ENCODE measurements at regions not wholly inside any gene's neighbourhood (a gene's known extent, or its start where the extent isn't known, plus 50 kb on each side); places are given as distances from the start of the nearest gene placed in this dataset.

GRCh38 chr10:24010436-24010970, 198.4 kb upstream of the KIAA1217 start:
- no peaks in the 10 kb centered on the region for H3K36me3 ChIP-seq (ENCODE audit: insufficient read depth, low read length)
- H3K9me3 Mint-ChIP-seq (ENCODE audit: unreplicated experiment), result no peaks in the 10 kb centered on the region
- no peak for FAIRE-seq

GRCh38 chr10:24012249-24012803, 196.6 kb upstream of the KIAA1217 start:
- DNase-seq (ENCODE audit: low read depth) (no peak), FAIRE-seq (no peak)
- Mint-ChIP-seq H3K4me1 (ENCODE audit: low read depth, unreplicated experiment) (peaks cover 21% of the 10 kb centered on the region), H3K27ac (ENCODE audit: unreplicated experiment) (no peak overlapping the region), H3K27me3 (ENCODE audit: low read depth, unreplicated experiment) (no peaks in the 10 kb centered on the region), H3K9me3 (ENCODE audit: unreplicated experiment) (no peaks in the 10 kb centered on the region), H3K4me3 (ENCODE audit: unreplicated experiment) (no peak overlapping the region), H3K36me3 (ENCODE audit: low read depth, unreplicated experiment) (no peaks in the 10 kb centered on the region)
- no peak overlapping the region for H3K9ac ChIP-seq (ENCODE audit: low read length)
- H4K20me1 ChIP-seq (ENCODE audit: insufficient read depth, low read length), result no peaks in the 10 kb centered on the region
- peaks cover 23% of the 10 kb centered on the region for H3K4me1 ChIP-seq (ENCODE audit: insufficient read depth, low read length)
- no peaks in the 10 kb centered on the region for H3K36me3 ChIP-seq (ENCODE audit: insufficient read depth, low read length)
- H2AFZ ChIP-seq (ENCODE audit: low read depth, low read length), result no peak overlapping the region
- no peak overlapping the region for H3K4me3 ChIP-seq (ENCODE audit: insufficient read depth, low read depth, low read length)
- H3K27me3 ChIP-seq (ENCODE audit: insufficient read depth, low read length), result no peaks in the 10 kb centered on the region
- H3K27ac ChIP-seq (ENCODE audit: low read depth, low read length), result no peak overlapping the region
- no peaks in the 10 kb centered on the region for H3K9me3 ChIP-seq (ENCODE audit: insufficient read depth, low read depth, low read length)
- no peak for TF ChIP-seq EZH2 (IDR thresholded peaks at IDR 0.05; ENCODE audit: insufficient read depth, low read length)
- TF ChIP-seq CTCF (IDR thresholded peaks at IDR 0.05; ENCODE audit: insufficient read depth, low read depth, low read length), result no peak
- no peak overlapping the region for H3K4me2 ChIP-seq (ENCODE audit: low read length)
- no peaks in the 10 kb centered on the region for H3K79me2 ChIP-seq (ENCODE audit: insufficient read depth, low read length)

More at GRCh38 chr10:24010436-24010970, 198.4 kb upstream of the KIAA1217 start:
- no peak for DNase-seq (ENCODE audit: low read depth)
- no peak overlapping the region for H3K4me3 ChIP-seq (ENCODE audit: insufficient read depth, low read depth, low read length)
- H2AFZ ChIP-seq (ENCODE audit: low read depth, low read length), result no peak overlapping the region
- no peaks in the 10 kb centered on the region for H3K27me3 Mint-ChIP-seq (ENCODE audit: low read depth, unreplicated experiment)
- H3K9me3 ChIP-seq (ENCODE audit: insufficient read depth, low read depth, low read length), result no peaks in the 10 kb centered on the region
- H3K9ac ChIP-seq (ENCODE audit: low read length), result no peak overlapping the region
- H3K27ac ChIP-seq (ENCODE audit: low read depth, low read length), result no peak overlapping the region
- H3K4me2 ChIP-seq (ENCODE audit: low read length), result no peak overlapping the region
- no peak overlapping the region for H3K4me3 Mint-ChIP-seq (ENCODE audit: unreplicated experiment)
- H3K36me3 Mint-ChIP-seq (ENCODE audit: low read depth, unreplicated experiment), result no peaks in the 10 kb centered on the region
- H3K79me2 ChIP-seq (ENCODE audit: insufficient read depth, low read length), result no peaks in the 10 kb centered on the region
- H3K27ac Mint-ChIP-seq (ENCODE audit: unreplicated experiment), result no peak overlapping the region
- no peaks in the 10 kb centered on the region for H4K20me1 ChIP-seq (ENCODE audit: insufficient read depth, low read length)
- peaks cover 21% of the 10 kb centered on the region for H3K4me1 Mint-ChIP-seq (ENCODE audit: low read depth, unreplicated experiment)
- no peaks in the 10 kb centered on the region for H3K27me3 ChIP-seq (ENCODE audit: insufficient read depth, low read length)
- peaks cover 23% of the 10 kb centered on the region for H3K4me1 ChIP-seq (ENCODE audit: insufficient read depth, low read length)
- no peak for TF ChIP-seq EZH2 (IDR thresholded peaks at IDR 0.05; ENCODE audit: insufficient read depth, low read length)
- no peak for TF ChIP-seq CTCF (IDR thresholded peaks at IDR 0.05; ENCODE audit: insufficient read depth, low read depth, low read length)

GRCh38 chr10:24027107-24027506, 181.8 kb upstream of the KIAA1217 start:
- Histone ChIP-seq H3K27ac (ENCODE audit: low read depth, low read length) (no peak overlapping the region), H3K4me1 (ENCODE audit: insufficient read depth, low read length) (no peaks in the 10 kb centered on the region), H3K4me3 (ENCODE audit: insufficient read depth, low read depth, low read length) (no peak overlapping the region), H3K36me3 (ENCODE audit: insufficient read depth, low read length) (no peaks in the 10 kb centered on the region), H3K9ac (ENCODE audit: low read length) (no peak overlapping the region), H3K9me3 (ENCODE audit: insufficient read depth, low read depth, low read length) (no peaks in the 10 kb centered on the region), H3K27me3 (ENCODE audit: insufficient read depth, low read length) (no peaks in the 10 kb centered on the region), H2AFZ (ENCODE audit: low read depth, low read length) (no peak overlapping the region), H4K20me1 (ENCODE audit: insufficient read depth, low read length) (no peaks in the 10 kb centered on the region), H3K4me2 (ENCODE audit: low read length) (no peak overlapping the region), H3K79me2 (ENCODE audit: insufficient read depth, low read length) (no peaks in the 10 kb centered on the region)
- Mint-ChIP-seq H3K36me3 (ENCODE audit: low read depth, unreplicated experiment) (no peaks in the 10 kb centered on the region), H3K27me3 (ENCODE audit: low read depth, unreplicated experiment) (no peaks in the 10 kb centered on the region), H3K4me3 (ENCODE audit: unreplicated experiment) (no peak overlapping the region), H3K27ac (ENCODE audit: unreplicated experiment) (no peak overlapping the region), H3K9me3 (ENCODE audit: unreplicated experiment) (no peaks in the 10 kb centered on the region), H3K4me1 (ENCODE audit: low read depth, unreplicated experiment) (no peaks in the 10 kb centered on the region)
- TF ChIP-seq EZH2 (IDR thresholded peaks at IDR 0.05; ENCODE audit: insufficient read depth, low read length) (no peak), CTCF (IDR thresholded peaks at IDR 0.05; ENCODE audit: insufficient read depth, low read depth, low read length) (no peak)
- DNase-seq (ENCODE audit: low read depth) (no peak), FAIRE-seq (no peak)

Measured in astrocyte (in vitro differentiated cells and primary cell).